HG03175 (cell line): ENCODE measurements at regions not wholly inside any gene's neighbourhood (a gene's known extent, or its start where the extent isn't known, plus 50 kb on each side); places are given as distances from the start of the nearest gene placed in this dataset.

Experiments used
- ATAC-seq: cut with Tn5 transposase; IDR thresholded peaks from one replicate; pipeline ENCODE4 v1.9.1; 2021; ENCODE audit warnings: mild to moderate bottlenecking, moderate library complexity; ENCODE audit not compliant: unreplicated experiment

GRCh38 chr18:37617623-37618022, 52.0 kb upstream of the CELF4 start:
- no peak for ATAC-seq
